ENCODE measurements at regions not wholly inside any gene's neighbourhood (a gene's known extent, or its start where the extent isn't known, plus 50 kb on each side); places are given as distances from the start of the nearest gene placed in this dataset.
A peak's percentile ranks its signal among the peaks of the same experiment; 100 is the strongest.

DNA sequence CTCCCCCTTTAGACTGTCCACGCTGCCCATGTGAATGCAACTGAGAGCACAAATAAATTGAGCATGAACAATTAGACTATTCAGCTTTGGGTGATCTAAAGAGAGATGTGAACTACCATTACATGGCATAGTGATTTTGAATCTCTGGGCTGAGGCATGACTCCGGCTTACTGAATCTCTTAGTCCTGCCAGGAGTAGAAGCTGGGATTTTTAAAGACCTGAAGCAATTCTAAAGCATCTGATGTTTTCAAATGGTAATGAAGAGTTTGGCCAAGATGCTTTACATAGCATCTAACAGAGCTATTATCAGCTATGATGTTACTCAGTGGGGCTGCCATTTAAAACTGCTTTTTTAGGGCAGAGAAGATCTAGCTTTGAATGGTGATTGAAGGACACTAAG is 1059.1 kb downstream of the SORCS3 start:
- TF ChIP-seq, protein P1, sequence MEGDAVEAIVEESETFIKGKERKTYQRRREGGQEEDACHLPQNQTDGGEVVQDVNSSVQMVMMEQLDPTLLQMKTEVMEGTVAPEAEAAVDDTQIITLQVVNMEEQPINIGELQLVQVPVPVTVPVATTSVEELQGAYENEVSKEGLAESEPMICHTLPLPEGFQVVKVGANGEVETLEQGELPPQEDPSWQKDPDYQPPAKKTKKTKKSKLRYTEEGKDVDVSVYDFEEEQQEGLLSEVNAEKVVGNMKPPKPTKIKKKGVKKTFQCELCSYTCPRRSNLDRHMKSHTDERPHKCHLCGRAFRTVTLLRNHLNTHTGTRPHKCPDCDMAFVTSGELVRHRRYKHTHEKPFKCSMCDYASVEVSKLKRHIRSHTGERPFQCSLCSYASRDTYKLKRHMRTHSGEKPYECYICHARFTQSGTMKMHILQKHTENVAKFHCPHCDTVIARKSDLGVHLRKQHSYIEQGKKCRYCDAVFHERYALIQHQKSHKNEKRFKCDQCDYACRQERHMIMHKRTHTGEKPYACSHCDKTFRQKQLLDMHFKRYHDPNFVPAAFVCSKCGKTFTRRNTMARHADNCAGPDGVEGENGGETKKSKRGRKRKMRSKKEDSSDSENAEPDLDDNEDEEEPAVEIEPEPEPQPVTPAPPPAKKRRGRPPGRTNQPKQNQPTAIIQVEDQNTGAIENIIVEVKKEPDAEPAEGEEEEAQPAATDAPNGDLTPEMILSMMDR (IDR thresholded peaks at IDR 0.05; ENCODE audit: insufficient read depth, missing control alignments): no peak
- DNase-seq (ENCODE audit: insufficient read length, low spot score) (no peak), FAIRE-seq (no peak)

DNA sequence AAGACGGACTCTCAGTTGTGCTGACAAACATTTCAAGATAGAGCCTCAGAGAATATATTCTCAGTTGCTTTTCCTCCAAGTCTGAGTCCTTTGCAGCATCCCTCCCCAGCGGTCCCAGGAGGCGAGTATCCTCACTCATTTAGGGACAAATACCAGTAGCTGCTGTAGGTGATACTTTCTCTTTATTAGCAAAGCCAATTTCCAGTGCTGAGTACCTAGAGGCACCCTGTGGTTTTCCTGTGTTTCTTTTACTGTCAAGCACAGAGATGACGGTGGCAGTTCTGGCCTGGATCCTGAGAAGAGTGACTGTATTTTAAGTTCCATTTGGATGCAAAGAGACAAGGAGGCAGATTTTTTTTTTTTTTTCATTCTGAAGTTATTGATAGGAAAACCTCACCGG is 1058.4 kb downstream of the SORCS3 start:
- DNase-seq (ENCODE audit: insufficient read length, low spot score): no peak

DNA sequence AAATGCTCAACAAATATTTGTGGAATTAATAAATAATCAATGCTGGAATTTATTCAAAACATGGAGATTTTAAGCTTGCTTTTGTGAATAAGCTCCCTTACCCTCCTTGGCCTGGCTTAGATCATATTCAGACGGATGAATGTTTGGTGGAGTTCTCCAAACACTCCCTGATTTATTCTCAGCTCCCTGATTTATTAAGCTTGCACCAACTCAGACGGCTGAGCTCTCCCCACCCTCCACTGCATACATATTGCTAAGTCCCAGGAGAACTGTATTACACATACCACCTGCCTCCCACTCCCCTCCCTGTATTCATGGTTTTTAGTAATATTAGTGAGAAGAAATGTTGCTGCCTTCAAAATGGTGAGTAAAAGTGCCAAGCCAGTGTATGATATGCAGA is 1057.5 kb downstream of the SORCS3 start:
- TF ChIP-seq, protein P1 (IDR thresholded peaks at IDR 0.05; ENCODE audit: insufficient read depth, missing control alignments): no peak
- FAIRE-seq: no peak
- DNase-seq (ENCODE audit: insufficient read length, low spot score): no peak

More for the DNA sequence above, 1058.4 kb downstream of the SORCS3 start:
- no peak for FAIRE-seq
- TF ChIP-seq, protein P1 (IDR thresholded peaks at IDR 0.05; ENCODE audit: insufficient read depth, missing control alignments): no peak

DNA sequence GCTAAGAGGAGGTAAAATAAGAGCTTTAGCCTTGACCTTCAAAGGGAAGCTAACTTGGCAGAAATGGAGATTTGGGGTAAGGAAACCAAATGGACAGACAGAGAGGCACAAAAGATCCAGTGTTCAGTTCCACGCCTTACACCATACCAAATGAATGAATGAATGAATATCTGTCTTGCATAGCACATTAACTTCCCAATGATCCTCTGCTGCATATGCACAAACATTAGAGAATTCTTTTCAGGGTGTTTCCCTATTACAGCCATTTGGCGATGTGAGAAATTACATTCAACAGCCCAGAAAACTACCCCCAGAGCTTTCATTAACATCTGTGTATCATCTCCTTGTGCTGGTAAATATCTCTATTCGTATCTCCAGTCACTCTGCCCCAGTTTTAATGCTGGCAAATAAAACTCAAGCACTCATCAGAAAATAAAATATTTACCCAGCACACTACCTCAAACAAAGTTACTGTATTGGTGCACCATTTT is 1056.2 kb downstream of the SORCS3 start:
- DNase-seq (ENCODE audit: insufficient read length, low spot score) (no peak), FAIRE-seq (no peak)
- TF ChIP-seq, protein P1 (IDR thresholded peaks at IDR 0.05; ENCODE audit: insufficient read depth, missing control alignments): no peak

DNA sequence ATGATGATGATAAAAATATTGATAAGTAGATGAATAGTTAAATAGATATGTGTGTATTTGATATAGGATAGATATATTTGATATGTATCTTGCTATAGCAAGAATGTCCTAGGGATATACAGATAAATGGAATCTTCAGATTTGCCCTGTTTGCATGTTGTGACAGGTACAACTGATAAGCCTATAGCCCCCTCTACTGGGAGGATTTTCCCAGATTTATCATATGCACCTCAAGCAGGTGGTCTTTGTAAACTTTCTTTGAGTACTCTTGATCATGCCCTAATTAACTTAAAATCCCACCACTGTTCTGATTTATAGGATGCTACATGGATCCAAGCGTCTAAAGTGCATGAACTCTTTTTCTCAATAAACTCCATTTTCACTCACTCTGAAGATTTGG is 1050.7 kb downstream of the SORCS3 start:
- DNase-seq (ENCODE audit: insufficient read length, low spot score): no peak

DNA sequence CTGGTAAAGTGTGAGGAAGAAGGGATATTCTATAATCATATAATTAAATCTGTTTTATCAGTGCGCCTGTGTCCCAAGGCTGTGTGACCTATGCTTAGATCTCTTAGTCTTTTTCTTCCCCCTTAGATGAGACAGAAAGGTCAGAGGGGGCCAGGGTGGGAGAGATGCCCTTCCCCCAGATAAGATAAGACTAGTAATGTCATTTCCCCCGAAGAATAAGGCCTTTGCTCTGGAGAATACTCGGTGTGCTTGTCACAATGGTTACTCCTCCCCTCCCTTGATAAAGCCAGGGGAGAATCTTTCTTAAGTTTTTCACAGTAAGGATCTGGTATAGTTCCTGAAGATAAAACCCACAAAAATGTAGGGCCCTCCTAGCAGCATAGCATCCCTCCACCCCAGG is 1041.8 kb downstream of the SORCS3 start:
- DNase-seq (ENCODE audit: insufficient read length, low spot score) (no peak), FAIRE-seq (no peak)
- TF ChIP-seq, protein P1 (IDR thresholded peaks at IDR 0.05; ENCODE audit: insufficient read depth, missing control alignments): no peak

More for the DNA sequence above, 1050.7 kb downstream of the SORCS3 start:
- TF ChIP-seq, protein P1 (IDR thresholded peaks at IDR 0.05; ENCODE audit: insufficient read depth, missing control alignments): peak; percentile 61
- FAIRE-seq: no peak

DNA sequence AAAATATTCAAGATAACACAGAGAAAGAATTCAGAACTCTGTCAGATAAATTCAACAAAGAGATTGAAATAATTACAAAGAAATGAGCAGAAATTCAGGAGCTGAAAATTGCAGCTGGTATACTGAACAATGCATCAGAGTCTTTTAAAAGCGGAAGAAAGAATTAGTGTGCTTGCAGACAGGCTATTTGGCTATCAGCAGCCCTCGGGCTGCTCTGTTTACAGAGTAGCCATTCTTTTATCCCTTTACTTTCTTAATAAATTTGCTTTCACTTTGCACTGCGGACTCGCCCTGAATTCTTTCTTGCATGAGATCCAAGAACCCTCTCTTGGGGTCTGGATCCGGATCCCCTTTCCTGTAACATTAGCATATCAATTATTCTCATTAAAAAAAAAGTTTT is 1040.0 kb downstream of the SORCS3 start:
- FAIRE-seq (no peak), DNase-seq (ENCODE audit: insufficient read length, low spot score) (no peak)
- TF ChIP-seq, protein P1 (IDR thresholded peaks at IDR 0.05; ENCODE audit: insufficient read depth, missing control alignments): no peak
